Hematopoietic multipotent progenitor cell treated with erythropoietin and hydrocortisone succinate and interleukin-3 and kit ligand, for 4 days (in vitro differentiated cells): ENCODE measurements at regions not wholly inside any gene's neighbourhood (a gene's known extent, or its start where the extent isn't known, plus 50 kb on each side); places are given as distances from the start of the nearest gene placed in this dataset.

Source experiments
- DNase-seq: peaks from one replicate; pipeline ENCODE4 v3.0.0-alpha.2; 2015

DNA sequence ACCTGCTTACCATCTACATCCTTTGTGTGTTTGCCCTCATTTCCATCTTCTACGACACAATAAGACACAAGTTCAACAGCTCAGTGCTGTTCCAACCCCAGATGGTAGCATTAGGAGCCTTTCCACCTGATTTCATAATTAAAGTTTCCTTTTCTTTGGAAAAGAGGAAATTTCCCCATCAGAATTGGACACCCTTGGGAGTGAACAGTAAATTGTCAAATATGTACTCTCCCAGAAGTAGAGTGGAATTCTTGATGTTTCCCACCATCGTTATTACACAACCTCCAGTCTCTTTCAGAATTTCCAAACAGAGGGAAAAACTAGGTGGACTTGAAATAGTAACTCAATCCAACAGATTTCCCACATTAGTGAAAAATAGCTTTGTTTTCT, 337.6 kb upstream of the OR4E1 start:
- DNase-seq = no peak

- DNase-seq = peak; percentile 19
Observed at GRCh38 chr14:22010545-22011252, 337.1 kb upstream of the OR4E1 start.

DNA sequence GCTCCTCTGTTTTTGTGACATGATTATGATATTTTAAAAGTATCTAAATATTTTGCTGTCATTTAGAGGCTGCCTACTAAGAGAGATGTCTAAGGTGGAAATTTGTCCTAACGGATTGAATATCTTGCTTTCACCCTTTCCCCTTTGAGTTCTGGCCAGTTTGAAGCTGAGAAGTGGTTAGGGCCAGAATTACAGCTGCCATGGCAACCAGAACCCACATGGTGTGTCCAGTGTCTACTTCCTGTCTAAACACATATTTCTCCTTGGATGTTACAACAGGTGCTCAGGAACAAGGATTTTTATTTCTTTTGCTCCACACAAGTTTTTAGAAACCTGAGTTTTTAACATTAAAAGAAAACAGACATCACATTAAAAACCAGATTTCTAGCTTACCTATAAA, 335.1 kb upstream of the OR4E1 start:
- no peak for DNase-seq

GRCh38 chr14:22007784-22008412, 334.3 kb upstream of the OR4E1 start:
- DNase-seq = no peak

DNA sequence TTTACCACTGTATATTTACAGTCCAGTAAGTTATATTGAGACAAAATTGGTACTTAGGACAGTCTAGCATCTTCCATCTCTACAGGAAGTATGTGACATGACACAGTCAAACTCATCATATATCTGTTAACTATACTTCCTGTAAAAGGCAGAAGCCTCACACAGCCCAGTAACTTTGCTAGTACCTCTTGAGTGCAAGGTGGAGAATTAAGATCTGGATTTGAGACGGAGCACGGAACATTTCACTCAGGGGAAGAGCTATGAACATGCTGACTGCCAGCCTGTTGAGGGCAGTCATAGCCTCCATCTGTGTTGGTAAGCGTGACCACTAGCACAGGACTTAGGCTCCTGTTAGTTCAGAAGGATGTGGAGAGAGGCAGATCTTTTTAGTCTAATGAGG, 333.7 kb upstream of the OR4E1 start:
- DNase-seq = no peak

GRCh38 chr14:22003461-22003860, 329.8 kb upstream of the OR4E1 start:
- no peak for DNase-seq

DNA sequence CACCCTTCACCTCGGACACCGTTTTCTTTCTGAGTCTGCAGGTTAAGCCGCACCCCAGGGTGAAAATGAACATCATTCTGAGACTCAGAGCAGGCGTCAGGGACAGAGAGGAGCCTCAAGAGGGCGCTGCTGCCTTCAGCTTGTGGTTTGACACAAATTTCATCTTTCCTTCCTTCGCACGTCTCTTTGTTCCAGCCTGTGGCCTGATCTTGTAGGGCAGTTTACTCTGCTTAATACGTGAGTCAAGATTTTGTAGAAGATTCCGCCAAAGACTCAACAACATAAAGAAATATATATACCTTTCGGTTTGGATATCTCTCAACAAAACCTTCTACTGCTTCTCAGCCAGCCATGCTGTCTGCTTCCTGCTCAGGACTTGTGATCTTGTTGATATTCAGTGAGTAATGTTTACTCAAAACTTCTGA, 329.3 kb upstream of the OR4E1 start:
- peak; percentile 66 for DNase-seq

DNA sequence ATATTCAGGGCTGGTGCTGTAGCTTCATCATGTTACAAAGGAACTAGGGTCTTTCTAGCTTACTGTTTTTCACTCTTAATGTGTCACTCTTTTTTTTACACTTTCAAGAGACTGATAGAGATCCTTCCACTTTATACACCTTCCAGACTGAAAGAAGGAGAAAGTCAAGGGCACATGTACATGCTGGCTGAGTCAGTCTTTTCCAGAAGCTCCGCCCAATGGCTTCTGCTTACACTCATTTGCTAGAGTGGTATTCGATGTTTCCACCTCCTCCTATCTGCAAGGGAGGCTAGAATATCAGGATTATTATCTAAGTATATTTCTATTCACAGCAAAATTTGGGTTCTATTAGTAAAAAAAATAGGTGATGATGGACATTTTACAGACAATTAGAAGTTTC, 325.8 kb upstream of the OR4E1 start:
- DNase-seq = no peak

DNA sequence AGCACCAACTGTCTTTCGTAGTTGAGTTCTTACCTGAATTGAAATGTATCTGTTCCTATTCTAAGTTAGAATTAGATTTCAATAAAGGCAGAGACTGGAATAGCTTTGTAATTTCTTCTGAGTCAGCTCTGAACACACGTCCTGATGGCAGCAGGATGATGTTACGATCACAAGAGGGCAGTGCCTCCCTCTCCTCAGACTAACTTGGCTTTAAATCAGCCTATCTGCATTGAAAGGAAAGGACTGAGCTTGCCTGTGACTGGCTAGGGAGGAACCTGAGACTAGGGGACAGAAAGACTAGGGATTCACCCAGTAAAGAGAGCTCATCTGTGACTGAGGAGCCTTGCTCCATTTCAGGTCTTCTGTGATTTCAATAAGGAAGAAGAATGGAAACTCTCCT, 323.7 kb upstream of the OR4E1 start:
- peak; percentile 75 for DNase-seq

- DNase-seq = no peak
Observed at GRCh38 chr14:21995332-21995731, 321.7 kb upstream of the OR4E1 start.

DNA sequence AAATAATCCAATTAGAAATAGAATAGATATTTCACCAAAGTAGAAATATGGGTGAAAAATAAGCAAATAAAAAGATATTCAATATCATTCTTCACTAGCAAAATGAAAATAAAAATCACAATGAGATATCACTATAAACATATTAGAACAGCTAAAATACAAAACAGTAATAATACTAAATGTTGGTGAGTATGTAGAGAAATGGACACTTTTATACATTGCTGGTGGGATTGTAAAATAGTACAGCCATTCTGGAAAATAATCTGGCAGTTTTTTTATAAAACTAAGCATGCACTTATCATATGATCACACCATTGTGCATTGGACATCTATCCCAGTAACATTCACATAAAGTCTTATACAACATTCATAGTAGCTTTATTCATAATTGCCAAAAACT, 320.2 kb upstream of the OR4E1 start:
- no peak for DNase-seq

DNA sequence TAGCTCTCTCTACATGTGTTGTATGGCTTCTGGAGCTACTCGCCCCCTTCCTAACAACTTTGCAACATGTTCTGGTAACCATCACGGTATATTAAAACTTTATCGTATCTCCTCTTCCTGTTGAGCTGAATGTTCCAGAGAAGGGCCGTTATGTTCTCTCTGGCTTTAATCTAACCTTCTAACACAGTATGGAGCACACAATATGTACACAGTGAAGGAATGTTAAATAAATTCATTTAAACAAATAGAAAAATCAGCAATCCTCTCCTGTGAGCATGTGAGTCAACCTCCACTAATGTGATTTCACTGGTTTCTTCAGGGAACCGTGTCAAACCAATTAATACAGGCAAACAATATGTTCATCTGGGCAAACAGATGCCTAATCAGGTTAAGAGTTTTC, 319.5 kb upstream of the OR4E1 start:
- no peak for DNase-seq

GRCh38 chr14:21991130-21991529, 317.5 kb upstream of the OR4E1 start:
- no peak for DNase-seq

GRCh38 chr14:21990116-21990515, 316.5 kb upstream of the OR4E1 start:
- DNase-seq = peak; percentile 58

- DNase-seq = no peak
Observed at GRCh38 chr14:21989090-21989489, 315.5 kb upstream of the OR4E1 start.

- no peak for DNase-seq
Observed at GRCh38 chr14:21988413-21988812, 314.8 kb upstream of the OR4E1 start.

DNA sequence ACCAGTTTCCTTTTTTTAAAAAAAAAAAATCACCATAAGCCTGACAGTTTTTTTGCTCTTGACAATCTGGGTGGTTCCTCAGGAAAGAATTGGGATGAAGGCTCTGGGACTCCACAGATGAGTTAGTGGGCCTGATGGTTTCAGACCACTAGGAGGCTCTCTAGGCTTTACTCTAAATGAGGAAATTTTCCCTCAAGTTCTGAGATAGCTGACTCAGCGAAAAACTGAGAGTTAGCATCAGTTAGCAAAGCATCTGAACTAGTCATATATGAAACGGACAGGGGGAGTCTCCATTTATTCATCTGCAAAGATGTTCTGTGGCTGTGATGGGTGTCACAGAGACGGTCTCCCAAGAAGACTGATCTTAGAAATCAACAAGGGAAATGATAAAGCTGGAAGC, 314.3 kb upstream of the OR4E1 start:
- DNase-seq = peak; percentile 79

GRCh38 chr14:21985081-21985480, 311.5 kb upstream of the OR4E1 start:
- no peak for DNase-seq

GRCh38 chr14:21978999-21979314, 305.3 kb upstream of the OR4E1 start:
- DNase-seq = no peak

DNA sequence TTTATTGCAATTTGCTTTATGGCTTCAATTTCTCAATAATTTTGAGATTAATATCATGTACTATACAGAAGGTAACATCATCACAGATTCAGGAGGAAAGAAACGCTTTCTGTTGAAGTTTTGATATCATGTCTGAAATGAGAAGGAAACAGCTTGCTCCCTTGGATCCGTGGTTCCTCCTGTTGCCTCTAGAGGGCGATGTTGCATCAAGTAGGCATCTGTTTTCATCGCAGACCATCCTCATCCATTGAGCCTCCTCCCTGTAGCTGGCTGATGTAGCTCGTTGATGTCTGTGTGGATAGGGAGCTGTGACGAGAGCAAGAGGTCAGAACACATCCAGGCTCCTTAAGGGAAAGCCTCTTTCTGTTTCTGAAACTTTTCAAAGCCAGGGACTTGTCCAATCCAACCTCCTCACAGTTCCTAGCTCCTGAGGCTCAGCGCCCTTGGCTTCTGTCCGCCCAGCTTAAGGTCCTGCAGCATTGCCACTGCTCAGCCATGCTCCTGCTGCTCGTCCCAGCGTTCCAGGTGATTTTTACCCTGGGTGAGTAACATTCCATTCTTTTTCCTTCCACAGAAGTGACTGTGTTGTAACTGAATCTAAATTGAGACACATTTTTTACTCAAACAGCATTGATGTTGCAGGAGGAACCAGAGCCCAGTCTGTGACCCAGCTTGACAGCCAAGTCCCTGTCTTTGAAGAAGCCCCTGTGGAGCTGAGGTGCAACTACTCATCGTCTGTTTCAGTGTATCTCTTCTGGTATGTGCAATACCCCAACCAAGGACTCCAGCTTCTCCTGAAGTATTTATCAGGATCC, 304.8 kb upstream of the OR4E1 start:
- peak; percentile 80 for DNase-seq

- no peak for DNase-seq
Observed at GRCh38 chr14:21974741-21975140, 301.1 kb upstream of the OR4E1 start.

GRCh38 chr14:21965042-21965441, 291.4 kb upstream of the OR4E1 start:
- DNase-seq = no peak

GRCh38 chr14:21964180-21964579, 290.6 kb upstream of the OR4E1 start:
- DNase-seq = peak; percentile 14

- DNase-seq = no peak
Observed at GRCh38 chr14:21960636-21961035, 287.0 kb upstream of the OR4E1 start.
